AG04449 (cell line): ENCODE measurements at regions not wholly inside any gene's neighbourhood (a gene's known extent, or its start where the extent isn't known, plus 50 kb on each side); places are given as distances from the start of the nearest gene placed in this dataset.

Experiments
- CTCF ChIA-PET: fragments of 350-600 bp; formaldehyde crosslinking; extraction: SDS; loops from one replicate; lab custom pipeline; 2021; ENCODE audit warnings: antibody characterized with exemption; lab: Yijun Ruan, JAX
- POLR2A ChIA-PET: fragments of 400-600, 350-600 bp; formaldehyde crosslinking; extraction: SDS; loops from one replicate; lab custom pipeline; 2020; ENCODE audit warnings: antibody characterized with exemption, inconsistent platforms; lab: Yijun Ruan, JAX
- DNase-seq: peaks from one replicate; pipeline ENCODE4 v3.0.0-alpha.2; 2010; ENCODE audit warnings: low read depth, low spot score
- H3K4me3 ChIP-seq: 2 replicates; pipeline ENCODE4 v1.5.1; 2011; ENCODE audit warnings: low read depth, mild to moderate bottlenecking, control low read depth, low read length
- TF ChIP-seq, protein P1 (sequence below): IDR thresholded peaks from one replicate; pipeline ENCODE4 v1.5.1; 2011; ENCODE audit warnings: mild to moderate bottlenecking, moderate library complexity, low read length, control low read depth, inconsistent platforms; ENCODE audit not compliant: insufficient read depth; ENCODE audit errors: missing control alignments

DNA sequence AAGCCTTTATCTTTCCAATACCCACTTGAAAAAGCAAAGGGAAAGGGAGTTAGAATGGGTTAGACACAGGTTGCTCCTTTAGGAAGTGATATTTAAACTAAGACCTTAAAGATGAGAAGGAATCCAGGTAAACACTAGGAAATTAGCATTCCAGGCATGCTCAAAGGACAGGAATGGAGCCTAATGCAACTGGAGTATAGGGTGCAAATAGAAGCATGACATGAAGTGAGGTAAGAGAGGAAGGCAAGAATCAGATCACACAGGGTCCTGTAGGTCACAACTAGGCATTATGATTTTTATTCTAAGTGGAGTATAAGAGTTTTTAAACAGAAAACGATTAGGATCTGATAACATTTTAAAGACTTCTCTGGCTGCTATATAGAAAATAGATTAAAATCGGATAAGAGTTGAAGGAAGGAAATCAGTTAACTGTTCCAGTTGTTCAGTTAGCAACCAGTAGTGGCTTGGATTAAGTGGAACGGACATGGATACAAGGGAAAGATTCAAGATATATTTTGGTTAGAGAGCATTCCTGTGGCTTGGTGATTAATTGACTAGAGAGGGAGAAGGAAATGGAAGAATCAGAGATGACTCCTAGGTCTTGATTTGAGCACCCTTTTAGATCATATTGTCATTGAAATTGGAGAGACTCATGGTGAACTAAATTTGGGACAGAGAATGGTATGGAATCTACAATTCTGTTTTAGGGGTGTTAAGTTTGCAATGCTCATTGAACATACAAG is 95.9 kb downstream of the FBXO4 start:
- ChIA-PET POLR2A (no interaction called here), CTCF (no interaction called here)
- H3K4me3 ChIP-seq = no peak overlapping the region
- TF ChIP-seq, protein P1, sequence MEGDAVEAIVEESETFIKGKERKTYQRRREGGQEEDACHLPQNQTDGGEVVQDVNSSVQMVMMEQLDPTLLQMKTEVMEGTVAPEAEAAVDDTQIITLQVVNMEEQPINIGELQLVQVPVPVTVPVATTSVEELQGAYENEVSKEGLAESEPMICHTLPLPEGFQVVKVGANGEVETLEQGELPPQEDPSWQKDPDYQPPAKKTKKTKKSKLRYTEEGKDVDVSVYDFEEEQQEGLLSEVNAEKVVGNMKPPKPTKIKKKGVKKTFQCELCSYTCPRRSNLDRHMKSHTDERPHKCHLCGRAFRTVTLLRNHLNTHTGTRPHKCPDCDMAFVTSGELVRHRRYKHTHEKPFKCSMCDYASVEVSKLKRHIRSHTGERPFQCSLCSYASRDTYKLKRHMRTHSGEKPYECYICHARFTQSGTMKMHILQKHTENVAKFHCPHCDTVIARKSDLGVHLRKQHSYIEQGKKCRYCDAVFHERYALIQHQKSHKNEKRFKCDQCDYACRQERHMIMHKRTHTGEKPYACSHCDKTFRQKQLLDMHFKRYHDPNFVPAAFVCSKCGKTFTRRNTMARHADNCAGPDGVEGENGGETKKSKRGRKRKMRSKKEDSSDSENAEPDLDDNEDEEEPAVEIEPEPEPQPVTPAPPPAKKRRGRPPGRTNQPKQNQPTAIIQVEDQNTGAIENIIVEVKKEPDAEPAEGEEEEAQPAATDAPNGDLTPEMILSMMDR = no peak
- DNase-seq = no peak

DNA sequence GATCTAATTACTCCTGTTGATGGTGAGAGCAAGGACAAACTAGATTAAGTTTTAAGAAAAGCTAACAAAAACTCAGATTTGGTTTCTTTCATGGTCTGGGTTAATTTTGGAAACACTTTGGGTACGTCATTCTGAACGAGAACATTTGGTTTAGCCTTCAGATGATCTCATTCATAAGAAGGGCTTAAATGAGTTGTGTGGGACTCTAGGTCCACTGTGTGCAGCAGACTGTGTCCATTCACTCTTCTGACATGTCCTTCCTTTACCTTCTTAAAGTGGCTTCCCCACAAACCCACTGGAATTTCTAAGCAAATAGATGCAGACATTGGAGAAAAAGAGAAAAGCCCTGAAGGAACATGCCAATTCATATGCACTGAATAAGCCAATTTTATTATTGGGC is 96.8 kb downstream of the FBXO4 start:
- TF ChIP-seq, protein P1 = no peak
- CTCF ChIA-PET = no interaction called here
- no peak overlapping the region for H3K4me3 ChIP-seq
- POLR2A ChIA-PET = no interaction called here
- DNase-seq = no peak

DNA sequence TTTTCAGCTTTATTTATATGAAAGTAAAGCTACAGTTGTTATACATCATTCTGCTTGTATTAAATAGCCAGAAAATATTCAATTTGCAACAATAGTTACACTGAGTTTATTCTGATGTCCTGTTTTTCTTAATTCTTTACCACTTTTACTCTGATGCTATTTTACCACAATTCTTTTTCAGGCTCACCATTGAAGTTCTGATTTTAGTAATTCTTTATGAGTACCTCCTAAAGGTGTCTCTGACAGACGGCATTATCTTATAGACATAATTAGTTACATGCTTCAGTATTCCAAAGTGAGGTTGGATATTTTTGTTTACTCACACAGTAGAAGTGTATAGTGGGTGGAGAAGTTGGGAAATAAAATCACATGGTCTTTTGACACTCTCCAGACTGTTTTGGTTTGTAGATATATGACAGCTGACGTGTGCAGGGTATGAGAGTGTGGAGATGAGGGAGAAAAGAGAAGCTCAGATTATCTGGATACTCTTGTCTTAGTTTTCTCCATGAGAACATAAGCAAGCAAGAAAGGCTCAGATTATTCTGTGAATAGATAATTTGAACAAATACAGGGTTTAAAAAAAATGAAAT is 97.4 kb downstream of the FBXO4 start:
- CTCF ChIA-PET = interaction anchor here (1.1 kb wide), 1 partner anchor 17 kb away, joined by 3 read pairs; no protein-coding TSS in a partner anchor
- POLR2A ChIA-PET = no interaction called here
- DNase-seq = no peak
- H3K4me3 ChIP-seq = no peak overlapping the region
- TF ChIP-seq, protein P1 = no peak

DNA sequence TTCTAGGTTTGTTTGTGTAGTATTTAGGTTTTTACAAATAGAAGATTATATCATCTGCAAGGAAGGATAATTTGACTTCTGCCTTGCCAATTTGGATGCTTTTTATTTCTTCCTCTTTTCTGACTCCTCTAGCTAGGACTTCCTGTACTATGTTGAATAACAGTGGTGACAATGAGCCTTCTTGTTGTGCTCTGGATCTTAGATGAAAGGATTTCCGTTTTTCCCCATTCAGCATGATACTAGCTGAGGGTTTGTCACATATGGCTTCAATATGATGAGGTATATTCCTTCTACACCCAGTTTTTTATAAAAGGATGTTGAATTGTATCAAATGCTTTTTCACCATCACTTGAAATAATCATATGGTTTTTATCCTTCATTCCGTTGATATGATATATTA is 101.4 kb downstream of the FBXO4 start:
- CTCF ChIA-PET = no interaction called here
- POLR2A ChIA-PET = no interaction called here
- no peak for DNase-seq
- no peak overlapping the region for H3K4me3 ChIP-seq
- TF ChIP-seq, protein P1 = no peak

DNA sequence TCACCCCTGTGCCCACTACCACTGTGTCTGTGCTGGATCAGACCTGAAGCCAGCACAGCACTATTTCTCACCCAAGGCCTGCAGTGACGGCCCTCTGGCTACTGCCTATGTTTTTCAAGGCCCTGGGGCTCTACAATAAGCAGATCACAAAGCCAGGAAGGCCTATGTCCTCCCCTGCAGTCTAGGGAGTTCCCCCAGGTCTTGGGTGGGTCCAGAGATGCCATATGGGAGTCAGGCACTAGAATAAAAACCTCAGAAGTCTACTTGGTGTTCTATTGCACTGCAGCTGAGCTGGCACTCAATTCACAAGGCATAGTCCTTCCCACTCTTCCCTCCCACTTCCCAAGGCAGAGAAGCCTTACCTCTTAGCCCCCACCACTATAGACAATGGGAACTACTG is 107.1 kb downstream of the FBXO4 start:
- no peak for DNase-seq
- POLR2A ChIA-PET = no interaction called here
- CTCF ChIA-PET = no interaction called here
- TF ChIP-seq, protein P1 = no peak
- no peak overlapping the region for H3K4me3 ChIP-seq

DNA sequence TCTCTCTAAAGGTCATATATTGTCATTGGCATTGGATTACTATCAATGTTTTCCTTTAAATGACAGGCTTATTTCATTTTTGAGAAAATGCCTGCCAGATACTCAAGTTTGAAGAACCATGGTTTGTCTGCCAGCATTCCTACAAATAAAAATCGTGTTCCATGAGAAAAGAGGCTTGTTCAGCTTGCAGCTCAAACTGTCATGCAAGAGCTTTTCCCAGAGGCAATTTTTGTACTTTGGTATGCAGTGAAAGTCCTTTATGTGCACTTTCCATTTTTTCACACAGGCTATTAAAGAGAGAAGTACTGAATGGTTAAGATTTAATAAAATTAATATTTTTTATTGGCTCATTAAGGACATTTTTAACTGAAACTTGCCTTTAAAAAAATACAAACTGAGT is 110.4 kb downstream of the FBXO4 start:
- TF ChIP-seq, protein P1 = no peak
- ChIA-PET POLR2A (no interaction called here), CTCF (no interaction called here)
- no peak for DNase-seq
- H3K4me3 ChIP-seq = no peak overlapping the region
